HG03103 (cell line): ENCODE measurements at regions not wholly inside any gene's neighbourhood (a gene's known extent, or its start where the extent isn't known, plus 50 kb on each side); places are given as distances from the start of the nearest gene placed in this dataset.
"Not testable (repeated sequence)": the region's sequence is repeated elsewhere in the genome, so short reads cannot be mapped to it uniquely, and the experiment has no call there.

Experiments used
- ATAC-seq: cut with Tn5 transposase; IDR thresholded peaks from one replicate; pipeline ENCODE4 v1.9.1; 2021; ENCODE audit warnings: low read depth; ENCODE audit not compliant: unreplicated experiment

- no peak for ATAC-seq
These were observed 803.7 kb downstream of the MCTP2 start for GRCh38 chr15:95035106-95035505.

DNA sequence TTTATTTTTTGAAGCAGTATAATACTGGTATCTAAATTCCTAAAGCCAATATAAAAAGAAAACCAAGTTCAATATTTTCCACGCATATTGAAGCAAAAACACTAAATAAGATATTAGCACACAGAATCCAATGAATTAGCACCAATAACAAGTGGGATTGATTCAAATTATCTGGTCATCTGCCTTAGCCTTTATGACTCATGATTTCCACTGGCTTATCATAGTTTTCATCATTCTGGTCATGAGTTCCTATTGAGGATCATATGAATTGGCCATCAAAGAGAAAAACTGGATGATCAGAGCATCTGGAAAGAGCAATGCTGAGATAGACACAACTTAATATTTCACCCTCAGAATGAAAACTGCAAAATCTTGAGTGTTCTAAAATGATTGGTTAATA, 809.9 kb downstream of the MCTP2 start:
- no peak for ATAC-seq

- not testable (repeated sequence) for ATAC-seq
These were observed 812.0 kb downstream of the MCTP2 start for GRCh38 chr15:95043236-95043932.

DNA sequence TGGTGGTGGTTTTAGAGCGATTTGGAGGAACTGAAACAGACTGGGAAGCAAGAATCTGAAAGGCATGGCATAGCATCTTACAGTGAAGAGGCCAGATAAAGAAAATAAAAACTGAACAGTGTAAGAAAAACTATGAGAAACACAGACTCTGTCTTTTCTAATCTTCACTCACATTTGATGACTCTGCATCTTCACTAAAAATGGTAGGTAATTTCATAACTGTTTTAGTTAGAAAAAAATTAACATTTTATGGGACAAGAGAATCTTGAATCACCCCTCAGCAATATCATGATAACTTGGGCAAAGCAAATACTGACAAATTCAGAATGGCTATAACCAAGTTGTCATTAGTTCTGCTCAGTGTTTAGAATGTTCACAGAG, 812.6 kb downstream of the MCTP2 start:
- no peak for ATAC-seq

GRCh38 chr15:95044745-95045417, 813.5 kb downstream of the MCTP2 start:
- ATAC-seq = no peak

GRCh38 chr15:95051861-95052260, 820.5 kb downstream of the MCTP2 start:
- ATAC-seq = no peak

- no peak for ATAC-seq
These were observed 828.1 kb downstream of the MCTP2 start for GRCh38 chr15:95059346-95059905.

- ATAC-seq = no peak
These were observed 837.5 kb downstream of the MCTP2 start for GRCh38 chr15:95068701-95069521.

- ATAC-seq = no peak
These were observed 844.7 kb downstream of the MCTP2 start for GRCh38 chr15:95075792-95076677.

DNA sequence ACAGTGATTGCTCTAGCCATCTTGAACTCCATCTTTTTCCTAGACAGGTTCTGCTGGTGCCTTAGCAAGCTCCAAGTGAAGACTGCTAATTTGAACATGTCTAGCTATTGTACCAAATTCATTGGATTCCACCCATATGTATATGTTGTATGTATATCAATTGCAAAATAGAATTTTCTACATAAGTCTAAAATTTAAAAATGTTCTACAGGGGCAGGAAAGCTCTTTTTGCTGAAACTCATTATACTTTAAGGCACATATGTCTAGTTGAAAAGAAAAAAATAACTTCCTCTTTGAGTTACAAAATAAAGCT, 845.3 kb downstream of the MCTP2 start:
- no peak for ATAC-seq

GRCh38 chr15:95078003-95078402, 846.6 kb downstream of the MCTP2 start:
- no peak for ATAC-seq

- ATAC-seq = not testable (repeated sequence)
These were observed 848.9 kb downstream of the MCTP2 start for GRCh38 chr15:95080228-95080627.

DNA sequence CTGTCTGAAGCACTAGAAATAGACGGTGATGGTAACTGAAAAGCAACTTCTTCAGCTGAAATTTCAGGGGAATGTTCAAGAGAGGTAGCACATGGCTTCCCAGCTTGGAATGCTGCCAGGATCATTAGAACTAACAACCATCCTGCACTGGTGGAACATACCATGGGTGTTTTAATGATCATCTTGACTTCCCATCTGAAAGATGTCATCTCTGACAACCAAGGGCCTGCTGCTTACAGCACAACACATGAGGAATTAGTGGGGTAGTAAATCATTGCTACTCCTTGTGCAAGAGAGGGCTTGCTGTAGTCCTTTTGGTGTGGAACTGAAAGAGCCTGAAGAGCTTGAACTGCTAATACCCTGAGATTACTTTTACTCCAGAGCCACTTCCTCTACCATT, 853.7 kb downstream of the MCTP2 start:
- no peak for ATAC-seq

- no peak for ATAC-seq
These were observed 855.3 kb downstream of the MCTP2 start for GRCh38 chr15:95086531-95087252.

DNA sequence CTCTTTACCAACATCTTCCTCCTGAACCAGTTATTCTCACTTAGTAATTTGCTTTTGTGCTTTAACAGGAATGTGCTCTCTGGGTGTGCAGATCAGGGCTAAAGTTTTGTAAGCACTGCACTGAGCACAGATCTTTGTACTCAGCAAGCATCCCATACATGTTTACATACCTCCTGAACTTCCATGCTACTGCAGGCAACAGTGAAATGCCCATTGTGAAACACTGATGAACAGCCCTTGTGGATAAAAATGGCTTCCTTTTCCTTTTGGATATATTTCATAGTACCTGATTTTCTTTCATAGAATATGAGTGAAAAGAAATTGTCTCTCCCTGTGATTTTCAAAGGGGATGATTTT, 855.9 kb downstream of the MCTP2 start:
- no peak for ATAC-seq

DNA sequence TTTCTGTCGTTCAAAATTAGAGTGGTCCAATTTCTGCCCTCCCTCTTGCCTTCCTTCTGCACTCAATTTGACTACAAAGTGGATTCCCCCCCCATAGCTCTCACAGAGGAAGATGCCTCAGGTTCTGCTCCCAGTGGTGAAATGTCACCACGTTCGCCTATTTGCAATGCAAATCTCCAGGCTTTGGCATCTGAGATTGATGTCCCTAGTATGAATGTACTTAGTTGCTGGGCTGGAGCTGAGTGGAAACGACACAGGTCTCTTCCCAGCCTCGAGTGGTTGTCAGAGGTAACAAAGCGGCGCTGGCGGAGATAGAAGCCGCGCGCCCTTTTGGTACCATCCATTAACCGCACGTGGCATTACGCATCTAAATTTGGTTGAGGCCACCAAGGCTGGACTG, 860.1 kb downstream of the MCTP2 start:
- no peak for ATAC-seq

DNA sequence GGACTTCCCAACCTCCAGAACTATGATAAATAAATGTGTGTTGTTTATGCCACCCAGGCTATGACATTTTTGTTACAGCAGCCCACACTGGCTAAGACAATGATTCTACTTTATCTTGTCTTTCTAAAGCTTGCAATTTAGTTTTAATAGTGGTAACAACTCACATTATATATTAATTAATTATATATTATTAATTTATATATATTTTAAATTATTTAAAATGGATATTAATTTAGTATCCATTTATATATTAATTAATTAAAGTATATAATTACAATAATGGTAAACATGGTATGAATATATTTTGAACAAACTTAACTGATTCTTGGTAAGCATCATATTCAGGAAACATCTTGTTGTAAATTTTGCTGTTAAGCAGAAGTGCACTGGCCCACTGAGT, 863.9 kb downstream of the MCTP2 start:
- no peak for ATAC-seq

DNA sequence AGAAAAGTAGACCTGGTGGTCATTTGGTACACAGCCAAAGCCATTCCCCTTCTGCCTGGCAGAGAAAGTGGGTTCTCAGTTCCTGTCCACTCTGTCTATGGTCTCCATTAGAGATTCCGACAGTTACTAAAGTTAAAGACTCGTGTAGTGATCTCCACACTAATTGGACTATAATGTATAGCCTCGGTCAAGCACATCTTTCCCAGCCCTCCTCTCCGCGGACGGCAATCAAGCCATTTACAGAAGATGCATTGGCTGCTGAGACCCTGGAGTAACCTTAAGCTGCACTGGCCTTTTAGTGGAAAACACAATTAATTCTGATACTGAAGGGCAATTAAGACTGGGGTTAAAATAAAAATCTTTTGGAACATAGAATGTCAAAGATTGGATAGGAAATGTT, 865.3 kb downstream of the MCTP2 start:
- ATAC-seq = no peak

DNA sequence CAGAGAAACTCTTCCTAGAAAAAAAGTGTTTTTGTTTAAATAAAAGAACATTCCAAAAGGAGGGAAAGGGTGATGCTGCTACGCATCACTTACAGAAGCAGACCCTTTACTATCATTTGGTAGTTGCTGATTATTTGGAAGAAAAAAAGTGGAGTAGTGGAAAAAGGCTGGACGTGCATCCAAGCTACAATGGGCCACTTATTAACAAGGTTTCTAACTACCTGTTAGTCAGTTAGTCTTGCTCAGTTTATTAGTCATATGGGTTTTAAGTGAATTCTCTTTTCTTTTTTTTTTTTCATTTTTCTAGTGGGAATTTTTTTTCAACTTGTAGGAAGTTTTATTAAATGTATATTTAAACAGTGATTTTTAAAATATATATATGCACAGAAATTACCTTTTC, 866.0 kb downstream of the MCTP2 start:
- no peak for ATAC-seq

DNA sequence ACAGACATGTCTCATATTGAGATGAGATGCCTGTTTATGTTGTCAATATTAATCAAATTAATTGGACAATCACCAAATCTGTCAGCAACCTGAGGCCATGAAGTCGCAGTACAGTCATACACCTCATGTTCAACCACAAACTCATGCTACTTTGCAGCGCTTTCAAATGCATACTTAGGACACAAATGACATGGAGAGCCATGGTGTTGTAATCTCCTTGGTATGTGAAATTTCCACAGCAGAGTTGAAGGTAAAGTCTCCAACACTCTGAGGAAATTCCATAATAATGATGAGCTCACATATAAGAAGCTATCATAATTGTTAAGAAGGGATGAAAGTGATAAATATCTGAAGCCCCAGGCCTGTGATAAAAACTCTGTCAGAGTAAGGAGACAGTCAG, 873.9 kb downstream of the MCTP2 start:
- no peak for ATAC-seq
